A673 (cell line): ENCODE measurements at regions not wholly inside any gene's neighbourhood (a gene's known extent, or its start where the extent isn't known, plus 50 kb on each side); places are given as distances from the start of the nearest gene placed in this dataset.
"Not testable (repeated sequence)": the region's sequence is repeated elsewhere in the genome, so short reads cannot be mapped to it uniquely, and the experiment has no call there.

Experiments
- BruUV-seq: library from RNA; stranded (reverse); fragments of 400-500 nt; replicated peaks from 2 replicates; lab custom pipeline; 2021; lab: Mats Ljungman, UMichigan
- CTCF ChIA-PET: fragments of 300-600 bp; sonication (Branson Sonifier 250); formaldehyde crosslinking; loops from one replicate; lab custom pipeline; 2022; ENCODE audit warnings: antibody characterized with exemption; lab: Charles Lee
- POLR2A ChIA-PET: fragments of 300-600 bp; sonication (Branson Sonifier 250); formaldehyde crosslinking; loops from one replicate; lab custom pipeline; 2022; ENCODE audit warnings: antibody characterized with exemption; ENCODE audit not compliant: low non-redundant PET; lab: Charles Lee
- DNase-seq: peaks from one replicate; pipeline ENCODE4 v3.0.0-alpha.2; 2015; ENCODE audit warnings: low spot score
- H3K27ac ChIP-seq: fragments of 200-600 bp; sonication (generic); 2 replicates; pipeline ENCODE4 v1.5.1; 2016; ENCODE audit warnings: mixed run types, low read depth, mild to moderate bottlenecking, mixed read lengths, antibody characterized with exemption, low read length; ENCODE audit not compliant: poor library complexity, severe bottlenecking
- H3K27me3 ChIP-seq: fragments of 200-600 bp; sonication (generic); replicated peaks from 2 replicates; pipeline ENCODE4 v1.6.1; 2017; ENCODE audit warnings: mixed run types, low read depth, mild to moderate bottlenecking, mixed read lengths, antibody characterized with exemption, low read length; ENCODE audit not compliant: insufficient read depth, poor library complexity
- H3K36me3 ChIP-seq: fragments of 200-600 bp; sonication (generic); 2 replicates; pipeline ENCODE4 v1.6.1; 2016; ENCODE audit warnings: mixed run types, mild to moderate bottlenecking, mixed read lengths, antibody characterized with exemption, low read length; ENCODE audit not compliant: insufficient read depth, poor library complexity, severe bottlenecking
- H3K4me1 ChIP-seq: fragments of 200-600 bp; sonication (generic); 2 replicates; pipeline ENCODE4 v1.6.1; 2017; ENCODE audit warnings: mixed run types, mild to moderate bottlenecking, mixed read lengths, antibody characterized with exemption, low read length; ENCODE audit not compliant: insufficient read depth, poor library complexity, severe bottlenecking
- H3K4me3 ChIP-seq: fragments of 200-600 bp; sonication (generic); 2 replicates; pipeline ENCODE4 v1.5.1; 2016; ENCODE audit warnings: low read depth, mixed run types, mild to moderate bottlenecking, mixed read lengths, low read length; ENCODE audit not compliant: poor library complexity, severe bottlenecking
- H3K9me3 ChIP-seq: fragments of 200-600 bp; sonication (generic); 2 replicates; pipeline ENCODE4 v1.6.1; 2016; ENCODE audit warnings: mixed run types, low read depth, mild to moderate bottlenecking, mixed read lengths, antibody characterized with exemption, low read length; ENCODE audit not compliant: poor library complexity, severe bottlenecking
- CTCF ChIP-seq: fragments of 300-800, 200-600 bp; sonication (generic); conservative IDR thresholded peaks from 2 replicates; pipeline ENCODE4 v1.5.1; 2017; ENCODE audit warnings: low read depth, mild to moderate bottlenecking, antibody characterized with exemption, low read length, moderate library complexity, mixed read lengths
- EZH2 ChIP-seq: fragments of 200-600 bp; sonication (generic); IDR thresholded peaks from 2 replicates; pipeline ENCODE4 v1.6.1; 2017; ENCODE audit warnings: borderline replicate concordance, low read depth, mild to moderate bottlenecking, mixed read lengths, antibody characterized with exemption, low read length; ENCODE audit not compliant: poor library complexity, severe bottlenecking
- intact Hi-C: fragments of 100-400 bp; cut with micrococcal nuclease; formaldehyde crosslinking; loops from one replicate; pipeline ENCODE4 v1.10.0; 2022; ENCODE audit not compliant: unreplicated experiment

- ChIA-PET POLR2A (no interaction called here), CTCF (interaction anchor here (0.7 kb wide), 1 partner anchor 219 kb away, joined by 6 read pairs; no protein-coding TSS in a partner anchor)
- intact Hi-C loops, result no loop called here
- DNase-seq, result no peak
- TF ChIP-seq CTCF (no peak), EZH2 (no peak)
- BruUV-seq, result no TSS peak
- no peak overlapping the region for H3K27ac ChIP-seq
- H3K9me3 ChIP-seq, result no peaks in the 10 kb centered on the region
- H3K4me3 ChIP-seq, result no peak overlapping the region
- H3K36me3 ChIP-seq, result no peaks in the 10 kb centered on the region
- H3K27me3 ChIP-seq, result no peaks in the 10 kb centered on the region
- peaks cover 15% of the 10 kb centered on the region for H3K4me1 ChIP-seq
Measured at GRCh38 chr5:157963244-157963643, 104.3 kb upstream of the CLINT1 start.

- H3K36me3 ChIP-seq, H3K27ac ChIP-seq, H3K9me3 ChIP-seq, H3K4me3 ChIP-seq, H3K27me3 ChIP-seq, POLR2A ChIA-PET, BruUV-seq, intact Hi-C loops, DNase-seq: not testable (repeated sequence)
- CTCF ChIA-PET, result interaction anchor here (0.7 to 1.8 kb wide), 2 partner anchors 13 to 219 kb away, joined by 6 to 8 read pairs; no protein-coding TSS in a partner anchor
- H3K4me1 ChIP-seq, result peaks cover 15% of the 10 kb centered on the region
Measured at GRCh38 chr5:157962686-157963085, 103.7 kb upstream of the CLINT1 start.

- no peak for DNase-seq
- H3K36me3 ChIP-seq, result no peaks in the 10 kb centered on the region
- peaks cover 15% of the 10 kb centered on the region for H3K4me1 ChIP-seq
- no TSS peak for BruUV-seq
- no peak overlapping the region for H3K4me3 ChIP-seq
- TF ChIP-seq EZH2, result no peak
- no peak for TF ChIP-seq CTCF
- intact Hi-C loops, result no loop called here
- no peaks in the 10 kb centered on the region for H3K27me3 ChIP-seq
- CTCF ChIA-PET, result interaction anchor here (1.8 kb wide), 1 partner anchor 13 kb away, joined by 8 read pairs; no protein-coding TSS in a partner anchor
- POLR2A ChIA-PET, result interaction anchor here (0.6 kb wide), 1 partner anchor 129 kb away, joined by 4 read pairs; no protein-coding TSS in a partner anchor
- no peak overlapping the region for H3K27ac ChIP-seq
- no peaks in the 10 kb centered on the region for H3K9me3 ChIP-seq
Measured at GRCh38 chr5:157961896-157962590, 103.1 kb upstream of the CLINT1 start.
